Urothelium cell line (cell line): ENCODE measurements at regions not wholly inside any gene's neighbourhood (a gene's known extent, or its start where the extent isn't known, plus 50 kb on each side); places are given as distances from the start of the nearest gene placed in this dataset.

ENCODE experiments used
- DNase-seq: peaks from one replicate; pipeline ENCODE4 v3.0.0; 2011; ENCODE audit warnings: low spot score, mixed read lengths
- FAIRE-seq: peaks from 2 replicates; lab custom pipeline; 2011; peaks lifted over from hg19 to GRCh38; lab: Jason Lieb, UNC

DNA sequence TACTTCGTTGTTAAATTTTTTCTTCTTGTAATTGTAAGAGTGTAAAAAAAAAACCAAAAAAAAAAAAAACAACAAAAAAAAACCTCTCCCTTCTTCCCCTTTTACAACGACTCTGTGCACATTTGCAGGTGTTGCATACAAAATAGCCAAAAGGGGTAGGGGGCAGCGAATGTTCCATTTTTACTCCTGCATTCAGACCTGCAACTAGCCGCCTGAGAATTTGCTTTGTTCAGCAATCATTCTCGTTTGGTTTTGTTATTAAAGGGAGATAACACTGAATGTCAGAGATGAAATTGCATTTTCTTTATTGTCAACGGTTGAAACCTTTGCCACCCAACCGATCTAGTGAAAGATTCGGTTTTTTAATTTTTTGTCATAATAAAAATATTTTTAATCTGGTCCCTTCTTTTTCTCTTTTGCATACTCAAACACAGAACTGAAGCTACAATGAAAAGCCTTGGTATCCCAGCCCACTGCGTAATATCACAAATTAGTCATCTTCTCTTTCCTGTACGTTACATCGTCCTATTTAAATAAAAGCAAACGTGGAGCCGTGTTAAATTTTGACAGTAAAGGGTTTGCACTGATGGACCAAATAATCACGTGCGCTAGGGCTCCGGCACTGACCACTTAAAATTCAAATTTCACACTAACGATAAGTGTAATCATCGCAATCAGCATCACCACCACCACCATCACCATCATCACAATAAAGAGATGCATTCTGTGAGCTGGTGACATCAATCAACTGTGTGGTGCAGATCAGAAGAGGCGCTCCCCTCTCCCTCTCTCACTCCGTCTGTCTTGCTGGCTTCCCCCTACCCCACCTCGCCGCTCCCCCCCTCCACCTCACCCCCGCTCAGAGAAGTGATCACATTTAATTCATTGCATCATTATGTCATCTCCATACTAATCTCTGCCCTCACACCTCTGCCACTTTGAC, 406.2 kb upstream of the PSMD7 start:
- FAIRE-seq (no peak), DNase-seq (no peak)

- no peak for FAIRE-seq
- no peak for DNase-seq
These were observed 407.6 kb upstream of the PSMD7 start for GRCh38 chr16:73888840-73889490.

GRCh38 chr16:73887911-73888310, 408.7 kb upstream of the PSMD7 start:
- DNase-seq (no peak), FAIRE-seq (no peak)

DNA sequence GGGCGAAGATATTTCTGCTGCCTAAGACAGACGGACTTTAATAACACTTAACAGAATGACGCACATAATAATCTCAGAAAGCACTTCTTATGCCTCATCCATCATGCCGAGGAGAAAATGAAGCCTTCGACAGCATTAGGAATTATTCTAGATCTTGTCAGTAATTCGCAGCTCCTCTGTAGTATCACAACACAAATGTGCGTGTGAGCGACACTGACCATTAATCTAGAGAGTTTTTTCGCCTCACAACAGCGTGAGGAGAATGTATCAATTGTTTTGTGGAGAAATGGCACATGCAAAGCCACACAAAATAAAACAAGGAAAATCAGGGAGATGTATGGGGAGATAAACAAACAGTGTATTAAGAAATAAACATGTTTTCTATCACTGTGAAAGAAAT, 410.2 kb upstream of the PSMD7 start:
- no peak for DNase-seq

DNA sequence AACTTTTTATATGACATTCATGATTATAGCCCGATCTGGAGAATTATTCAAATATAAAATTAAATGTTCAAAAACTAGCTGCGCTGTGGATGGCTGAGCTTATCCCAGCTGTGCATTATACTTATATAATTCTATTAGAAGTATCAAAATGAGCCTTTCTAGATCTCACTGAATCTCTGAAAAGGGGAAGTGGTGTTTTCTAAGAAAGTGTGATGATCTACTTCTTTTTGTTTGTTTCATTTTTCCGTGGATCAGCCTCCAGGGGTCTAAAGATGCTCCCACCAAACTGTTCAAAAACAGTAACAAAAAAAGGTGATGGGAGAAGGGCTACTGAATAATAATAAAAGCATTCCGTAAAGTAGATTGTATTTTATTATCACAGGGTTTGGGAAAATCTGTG, 411.3 kb upstream of the PSMD7 start:
- no peak for FAIRE-seq

More for the DNA sequence above, 410.2 kb upstream of the PSMD7 start:
- FAIRE-seq: no peak

GRCh38 chr16:73883841-73884240, 412.8 kb upstream of the PSMD7 start:
- FAIRE-seq: no peak
- DNase-seq: no peak

More for the DNA sequence above, 411.3 kb upstream of the PSMD7 start:
- no peak for DNase-seq

GRCh38 chr16:73883126-73883525, 413.5 kb upstream of the PSMD7 start:
- DNase-seq (no peak), FAIRE-seq (no peak)

- DNase-seq (no peak), FAIRE-seq (no peak)
These were observed 414.0 kb upstream of the PSMD7 start for GRCh38 chr16:73882651-73883050.

DNA sequence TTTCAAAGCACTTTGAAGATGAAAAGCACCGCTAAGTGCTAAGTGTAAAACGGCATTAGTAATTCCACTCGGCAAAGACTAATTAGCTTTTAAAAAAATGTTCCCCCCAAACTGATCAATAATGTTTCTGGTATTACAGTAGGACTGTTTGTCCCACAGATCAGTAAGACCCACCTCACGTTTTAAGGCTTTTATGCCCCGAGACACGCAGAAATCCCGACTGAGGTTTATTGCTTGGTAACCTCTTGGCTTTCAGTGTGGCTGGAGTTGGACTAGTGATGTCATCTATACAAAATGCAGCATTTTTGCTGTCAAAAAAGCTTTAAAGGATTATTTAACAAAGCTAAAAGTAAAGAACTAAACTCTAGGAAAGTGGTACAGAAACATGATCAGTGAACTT, 414.6 kb upstream of the PSMD7 start:
- no peak for DNase-seq
- FAIRE-seq: no peak

DNA sequence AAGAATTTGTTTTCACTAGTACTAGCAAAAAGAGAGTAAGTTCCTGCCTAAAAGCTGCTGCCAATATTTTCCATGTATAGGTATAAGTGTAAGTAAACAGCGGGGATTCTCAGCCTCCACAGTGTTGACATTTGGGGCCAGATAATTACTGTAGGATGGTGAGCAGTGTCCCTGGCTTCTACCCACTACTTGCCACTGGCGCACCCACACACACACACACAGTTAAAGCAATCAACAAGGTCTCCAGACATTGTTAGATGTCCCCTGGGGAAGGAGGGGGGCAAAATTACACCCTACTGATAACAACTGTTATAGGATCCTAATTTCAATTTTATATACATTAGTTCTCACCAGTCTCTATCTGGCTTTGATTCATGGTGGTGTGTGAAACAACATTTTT, 417.0 kb upstream of the PSMD7 start:
- FAIRE-seq: no peak

DNA sequence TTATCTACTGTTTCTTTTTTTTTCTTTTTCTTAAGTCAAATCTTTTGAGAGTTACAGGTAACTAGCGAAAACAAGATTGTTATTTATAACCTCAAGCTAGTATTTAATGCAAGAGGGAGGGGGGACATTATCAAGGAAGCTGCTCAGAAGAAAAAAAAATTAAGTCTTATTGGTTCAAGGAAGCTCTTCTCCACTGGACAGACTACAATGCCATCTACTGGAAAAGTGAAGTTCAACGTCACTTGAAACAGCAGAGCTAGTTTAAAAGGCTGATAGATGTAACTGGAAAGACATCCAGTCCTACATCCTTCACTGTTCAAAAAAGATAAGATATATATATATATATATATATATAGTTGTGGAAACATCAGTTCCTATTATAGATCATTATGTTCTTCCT, 418.0 kb upstream of the PSMD7 start:
- no peak for FAIRE-seq
- peak; percentile 50 for DNase-seq

More for the DNA sequence above, 417.0 kb upstream of the PSMD7 start:
- DNase-seq: no peak

DNA sequence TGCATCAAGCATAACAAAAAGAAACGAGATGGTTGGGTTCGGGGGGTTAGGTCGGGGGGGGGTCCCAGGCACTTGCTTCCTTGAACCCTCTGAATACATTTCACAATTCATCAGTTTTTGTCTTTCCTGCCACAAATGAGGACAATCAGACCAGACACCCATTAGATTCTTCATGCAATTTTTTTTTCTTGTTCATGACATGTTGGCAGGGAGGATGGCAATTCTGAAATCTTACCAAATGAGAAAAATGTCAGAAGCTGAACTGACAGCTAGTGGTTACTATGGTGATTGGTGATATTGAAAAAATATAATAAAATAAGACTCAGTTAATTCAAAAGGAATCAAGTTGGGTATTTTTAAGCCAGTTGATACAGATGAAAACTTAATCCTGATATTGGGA, 419.5 kb upstream of the PSMD7 start:
- FAIRE-seq: no peak
- no peak for DNase-seq

DNA sequence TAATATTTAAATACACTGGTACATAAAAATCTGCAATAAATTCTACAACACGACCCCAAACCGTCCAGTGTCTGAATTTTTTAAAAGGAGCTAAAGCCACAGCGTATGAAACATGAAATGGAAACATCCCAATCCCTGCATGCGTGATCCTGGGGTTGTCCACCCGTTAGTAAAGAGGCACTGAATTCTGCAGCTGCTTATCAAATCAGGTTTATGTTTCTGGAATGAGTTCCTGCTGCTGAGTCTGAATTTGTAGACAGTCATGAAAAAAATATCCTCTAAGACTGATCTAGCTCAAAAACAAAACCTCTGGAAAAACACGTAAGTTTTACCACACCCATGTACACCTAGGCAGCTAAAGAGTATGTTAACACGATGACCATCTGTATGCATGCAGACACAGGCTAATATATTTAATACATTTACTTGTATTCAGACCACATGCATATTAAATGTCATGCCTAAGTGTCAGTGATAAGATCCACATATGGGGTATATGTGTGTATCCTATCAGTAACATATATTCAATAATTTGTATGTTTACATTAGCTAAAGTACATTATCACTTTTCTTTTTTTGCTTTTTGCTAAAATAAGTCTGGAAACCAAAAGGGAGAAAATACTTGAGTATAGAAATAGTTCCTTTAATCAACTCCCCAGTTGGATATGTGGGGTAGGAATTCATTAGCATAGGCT, 420.5 kb upstream of the PSMD7 start:
- FAIRE-seq (no peak), DNase-seq (no peak)

DNA sequence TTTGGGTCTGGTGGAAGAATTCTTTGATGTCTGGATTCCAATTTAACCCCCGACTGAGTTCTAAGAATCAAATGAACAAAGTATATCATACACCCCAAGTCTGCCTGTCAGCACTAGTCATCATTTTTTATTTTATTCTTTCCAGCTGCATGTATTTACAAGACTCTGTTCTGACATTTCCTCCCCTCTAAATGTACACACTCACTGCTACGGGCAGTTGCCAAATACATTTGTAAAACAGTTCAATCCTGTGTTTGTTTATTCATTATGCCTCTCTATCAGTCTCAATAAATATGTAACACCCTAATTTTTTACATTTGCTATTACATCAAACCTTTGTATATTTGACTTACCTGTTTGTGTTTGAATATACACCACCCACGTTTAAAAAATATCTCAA, 422.3 kb upstream of the PSMD7 start:
- FAIRE-seq: no peak
- DNase-seq: no peak

GRCh38 chr16:73873643-73874042, 423.0 kb upstream of the PSMD7 start:
- DNase-seq (no peak), FAIRE-seq (no peak)

DNA sequence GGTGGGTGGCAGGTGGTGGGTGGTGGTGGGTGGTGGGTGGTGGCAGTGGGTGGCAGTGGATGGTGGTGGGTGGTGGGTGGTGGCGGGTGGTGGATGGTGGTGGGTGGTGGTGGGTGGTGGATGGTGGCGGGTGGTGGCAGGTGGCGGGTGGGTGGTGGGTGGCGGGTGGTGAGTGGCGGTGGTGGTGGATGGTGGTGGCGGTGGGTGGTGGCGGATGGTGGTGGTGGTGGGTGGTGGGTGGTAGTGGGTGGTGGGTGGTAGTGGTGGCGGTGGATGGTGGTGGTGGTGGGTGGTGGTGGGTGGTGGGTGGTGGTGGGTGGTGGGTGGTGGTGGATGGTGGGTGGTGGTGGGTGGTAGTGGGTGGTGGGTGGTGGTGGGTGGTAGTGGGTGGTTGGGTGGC, 423.8 kb upstream of the PSMD7 start:
- FAIRE-seq: no peak
- DNase-seq: no peak

GRCh38 chr16:73871088-73871733, 425.4 kb upstream of the PSMD7 start:
- FAIRE-seq (no peak), DNase-seq (no peak)

DNA sequence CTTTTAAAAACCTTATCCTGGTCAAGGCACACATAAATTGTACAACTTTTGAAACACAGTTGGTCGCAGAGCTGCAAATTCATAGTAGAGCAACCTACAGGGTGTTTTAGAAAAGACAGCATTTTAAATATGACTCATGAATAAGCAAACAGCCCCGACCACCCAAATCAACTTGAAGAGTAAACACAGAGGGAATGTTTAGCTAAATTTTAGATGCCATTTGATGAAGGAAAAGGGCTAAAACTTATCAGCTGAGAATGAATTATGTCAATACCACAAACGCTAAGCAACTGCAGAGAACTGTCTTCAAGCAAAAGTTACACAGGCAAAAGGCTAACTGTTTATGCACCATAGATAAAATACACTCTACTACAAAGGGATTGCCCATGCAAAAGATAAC, 427.5 kb upstream of the PSMD7 start:
- no peak for DNase-seq
- FAIRE-seq: no peak

DNA sequence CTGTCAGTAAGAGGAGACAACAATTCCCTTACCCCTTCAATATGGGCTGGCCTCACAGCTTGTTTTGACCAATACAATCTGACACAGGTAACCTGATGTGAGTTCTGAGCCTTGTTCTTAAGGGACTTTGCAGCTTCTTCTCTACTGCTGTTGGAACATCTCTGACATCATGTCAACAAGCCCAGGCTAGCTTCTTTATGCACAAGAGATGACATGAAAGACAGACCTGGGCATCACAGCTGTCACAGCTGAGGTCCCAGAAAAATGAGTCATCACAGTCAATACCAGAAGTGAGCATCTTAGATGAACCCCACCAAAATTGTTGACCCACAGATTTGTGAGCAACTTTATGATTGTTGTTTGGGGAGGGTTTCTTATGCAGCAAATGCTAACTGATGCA, 431.7 kb upstream of the PSMD7 start:
- FAIRE-seq (no peak), DNase-seq (no peak)

DNA sequence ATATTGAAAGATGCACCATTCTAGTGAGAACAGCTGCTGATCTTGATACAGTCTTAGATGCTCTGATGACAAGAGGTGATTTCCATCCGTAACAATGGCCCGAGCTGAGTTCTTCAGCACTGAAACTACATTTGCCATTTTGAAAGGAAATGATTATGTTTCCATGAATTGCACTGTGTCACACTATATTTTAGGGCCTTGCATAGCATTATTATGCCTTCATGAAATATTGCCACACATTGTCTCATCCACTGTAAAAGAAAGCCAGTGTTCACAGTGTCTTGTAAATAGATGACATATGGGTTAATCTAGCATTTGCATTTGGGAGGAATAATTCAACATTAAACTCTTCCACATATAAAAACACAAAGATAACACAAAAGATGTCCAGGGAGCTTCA, 438.3 kb upstream of the PSMD7 start:
- no peak for FAIRE-seq
- no peak for DNase-seq

- FAIRE-seq (no peak), DNase-seq (no peak)
These were observed 442.6 kb upstream of the PSMD7 start for GRCh38 chr16:73853968-73854367.
